ENCODE measurements at regions not wholly inside any gene's neighbourhood (a gene's known extent, or its start where the extent isn't known, plus 50 kb on each side); places are given as distances from the start of the nearest gene placed in this dataset.

DNA sequence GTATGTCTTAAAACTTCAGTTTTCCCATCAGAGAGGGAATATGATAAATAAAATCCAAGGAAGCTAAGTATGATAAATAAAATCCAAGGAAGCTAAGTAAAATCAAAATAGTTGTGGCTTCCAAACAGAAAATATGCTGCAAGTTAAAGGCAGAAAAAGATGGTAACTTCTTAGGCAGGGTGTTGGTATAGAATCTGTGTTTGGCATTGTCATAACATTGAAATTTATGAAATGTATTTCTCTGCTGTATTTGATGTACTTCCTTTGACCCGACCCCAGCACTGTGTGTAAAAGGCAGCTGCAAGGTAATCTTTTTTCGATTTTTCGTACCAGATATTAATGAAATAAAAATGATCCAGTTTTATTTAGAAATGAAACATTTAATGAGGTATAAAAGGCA lies 537.2 kb downstream of the TFEC start:
- TF ChIP-seq, protein P1, sequence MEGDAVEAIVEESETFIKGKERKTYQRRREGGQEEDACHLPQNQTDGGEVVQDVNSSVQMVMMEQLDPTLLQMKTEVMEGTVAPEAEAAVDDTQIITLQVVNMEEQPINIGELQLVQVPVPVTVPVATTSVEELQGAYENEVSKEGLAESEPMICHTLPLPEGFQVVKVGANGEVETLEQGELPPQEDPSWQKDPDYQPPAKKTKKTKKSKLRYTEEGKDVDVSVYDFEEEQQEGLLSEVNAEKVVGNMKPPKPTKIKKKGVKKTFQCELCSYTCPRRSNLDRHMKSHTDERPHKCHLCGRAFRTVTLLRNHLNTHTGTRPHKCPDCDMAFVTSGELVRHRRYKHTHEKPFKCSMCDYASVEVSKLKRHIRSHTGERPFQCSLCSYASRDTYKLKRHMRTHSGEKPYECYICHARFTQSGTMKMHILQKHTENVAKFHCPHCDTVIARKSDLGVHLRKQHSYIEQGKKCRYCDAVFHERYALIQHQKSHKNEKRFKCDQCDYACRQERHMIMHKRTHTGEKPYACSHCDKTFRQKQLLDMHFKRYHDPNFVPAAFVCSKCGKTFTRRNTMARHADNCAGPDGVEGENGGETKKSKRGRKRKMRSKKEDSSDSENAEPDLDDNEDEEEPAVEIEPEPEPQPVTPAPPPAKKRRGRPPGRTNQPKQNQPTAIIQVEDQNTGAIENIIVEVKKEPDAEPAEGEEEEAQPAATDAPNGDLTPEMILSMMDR (IDR thresholded peaks at IDR 0.05) = no peak
- no peak for TF ChIP-seq POLR2A (IDR thresholded peaks at IDR 0.05)

Data from esophagus squamous epithelium (tissue), 4 donors.